CD4-positive, alpha-beta T cell treated with Interleukin-2 at 100 ng/mL for 4 hours (primary cell): ENCODE measurements at regions not wholly inside any gene's neighbourhood (a gene's known extent, or its start where the extent isn't known, plus 50 kb on each side); places are given as distances from the start of the nearest gene placed in this dataset.

Experiments
- DNase-seq: peaks from one replicate; pipeline ENCODE4 v3.0.0-alpha.2; 2020; ENCODE audit warnings: low spot score

GRCh38 chr2:236718207-236718992 is 148.8 kb downstream of the ACKR3 start:
- no peak for DNase-seq

GRCh38 chr2:236719192-236719635 is 149.6 kb downstream of the ACKR3 start:
- DNase-seq = no peak

GRCh38 chr2:236720974-236721540 is 151.4 kb downstream of the ACKR3 start:
- no peak for DNase-seq

- DNase-seq = no peak
These were observed 154.6 kb downstream of the ACKR3 start for GRCh38 chr2:236724200-236724599.

- no peak for DNase-seq
These were observed 157.3 kb downstream of the ACKR3 start for GRCh38 chr2:236726701-236727450.

- DNase-seq = no peak
These were observed 159.5 kb downstream of the ACKR3 start for GRCh38 chr2:236728916-236729670.

GRCh38 chr2:236730393-236730792 is 160.8 kb downstream of the ACKR3 start:
- no peak for DNase-seq

GRCh38 chr2:236731767-236732580 is 162.3 kb downstream of the ACKR3 start:
- DNase-seq = no peak

GRCh38 chr2:236733156-236733555 is 163.5 kb downstream of the ACKR3 start:
- no peak for DNase-seq

GRCh38 chr2:236735825-236736238 is 166.2 kb downstream of the ACKR3 start:
- no peak for DNase-seq

- DNase-seq = no peak
These were observed 168.4 kb downstream of the ACKR3 start for GRCh38 chr2:236738030-236738429.

- DNase-seq = no peak
These were observed 169.3 kb downstream of the ACKR3 start for GRCh38 chr2:236738896-236739295.

- no peak for DNase-seq
These were observed 170.0 kb downstream of the ACKR3 start for GRCh38 chr2:236739663-236740062.

GRCh38 chr2:236740506-236740905 is 170.9 kb downstream of the ACKR3 start:
- DNase-seq = no peak

GRCh38 chr2:236743039-236743920 is 173.7 kb downstream of the ACKR3 start:
- DNase-seq = no peak

GRCh38 chr2:236743921-236744280 is 174.3 kb downstream of the ACKR3 start:
- DNase-seq = no peak

GRCh38 chr2:236744281-236744705 is 174.7 kb downstream of the ACKR3 start:
- DNase-seq = no peak

- DNase-seq = no peak
These were observed 175.1 kb downstream of the ACKR3 start for GRCh38 chr2:236744716-236745115.

GRCh38 chr2:236745420-236746210 is 176.0 kb downstream of the ACKR3 start:
- DNase-seq = no peak

GRCh38 chr2:236746833-236747232 is 177.2 kb downstream of the ACKR3 start:
- no peak for DNase-seq
